Mesendoderm (in vitro differentiated cells): ENCODE measurements at regions not wholly inside any gene's neighbourhood (a gene's known extent, or its start where the extent isn't known, plus 50 kb on each side); places are given as distances from the start of the nearest gene placed in this dataset.
A peak's percentile ranks its signal among the peaks of the same experiment; 100 is the strongest.

Experiments
- DNase-seq: peaks from one replicate; pipeline ENCODE4 v3.0.0; 2013
- H2AK5ac ChIP-seq: 2 replicates; pipeline ENCODE4 v1.6.1; 2013; ENCODE audit warnings: low read length, inconsistent platforms
- H2BK120ac ChIP-seq: 2 replicates; pipeline ENCODE4 v1.6.1; 2013; ENCODE audit warnings: low read depth, mild to moderate bottlenecking, low read length, moderate library complexity, mixed read lengths
- H2BK15ac ChIP-seq: replicated peaks from 2 replicates; pipeline ENCODE4 v1.6.1; 2013; ENCODE audit warnings: low read depth, mild to moderate bottlenecking, moderate library complexity
- H2BK5ac ChIP-seq: 2 replicates; pipeline ENCODE4 v1.6.1; 2013; ENCODE audit warnings: low read length, inconsistent platforms
- H3K18ac ChIP-seq: 2 replicates; pipeline ENCODE4 v1.6.1; 2013; ENCODE audit warnings: mild to moderate bottlenecking, low read length, mixed read lengths
- H3K23ac ChIP-seq: one replicate; pipeline ENCODE4 v1.6.1; 2013; ENCODE audit warnings: low read length
- H3K27ac ChIP-seq: 2 replicates; pipeline ENCODE4 v1.5.1; 2013; ENCODE audit warnings: low read depth, mild to moderate bottlenecking, inconsistent platforms, low read length, moderate library complexity
- H3K27me3 ChIP-seq: 2 replicates; pipeline ENCODE4 v1.6.1; 2013; ENCODE audit warnings: low read length, control low read depth, mild to moderate bottlenecking, inconsistent platforms; ENCODE audit not compliant: insufficient read depth, poor library complexity
- H3K36me3 ChIP-seq: 2 replicates; pipeline ENCODE4 v1.6.1; 2013; ENCODE audit warnings: low read length, inconsistent platforms; ENCODE audit not compliant: control insufficient read depth, insufficient read depth
- H3K4ac ChIP-seq: one replicate; pipeline ENCODE4 v1.6.1; 2013; ENCODE audit warnings: low read depth, mild to moderate bottlenecking, low read length, moderate library complexity
- H3K4me1 ChIP-seq: 2 replicates; pipeline ENCODE4 v1.6.1; 2013; ENCODE audit warnings: low read depth, low read length, inconsistent platforms; ENCODE audit not compliant: control insufficient read depth
- H3K4me2 ChIP-seq: 2 replicates; pipeline ENCODE4 v1.6.1; 2013; ENCODE audit warnings: low read length
- H3K4me3 ChIP-seq: 2 replicates; pipeline ENCODE4 v1.5.1; 2013; ENCODE audit warnings: mild to moderate bottlenecking, low read length
- H3K56ac ChIP-seq: one replicate; pipeline ENCODE4 v1.6.1; 2013; ENCODE audit warnings: low read length
- H3K79me1 ChIP-seq: 2 replicates; pipeline ENCODE4 v1.6.1; 2013; ENCODE audit warnings: low read length, inconsistent platforms
- H3K79me2 ChIP-seq: 2 replicates; pipeline ENCODE4 v1.6.1; 2013; ENCODE audit warnings: mild to moderate bottlenecking, low read length; ENCODE audit not compliant: control insufficient read depth, insufficient read depth
- H3K9ac ChIP-seq: 2 replicates; pipeline ENCODE4 v1.6.1; 2013; ENCODE audit warnings: low read length, inconsistent platforms
- H4K5ac ChIP-seq: one replicate; pipeline ENCODE4 v1.6.1; 2013; ENCODE audit warnings: low read length
- H4K8ac ChIP-seq: one replicate; pipeline ENCODE4 v1.6.1; 2013; ENCODE audit warnings: low read depth, mild to moderate bottlenecking, control low read depth, low read length, moderate library complexity
- WGBS: extraction: QIAGEN DNeasy Blood & Tissue Kit; methylation state at CpG from one replicate; pipeline ENCODE4 v1.1.7; 2013; ENCODE audit warnings: low lambda C conversion rate, missing lambda C conversion rate; ENCODE audit not compliant: insufficient coverage; ENCODE audit errors: extremely low coverage; 5-methylcytosine and 5-hydroxymethylcytosine counted together

- Histone ChIP-seq H3K27me3 (no peaks in the 10 kb centered on the region), H2BK5ac (no peak overlapping the region), H3K79me1 (no peaks in the 10 kb centered on the region), H3K4me3 (no peak overlapping the region), H3K18ac (no peak overlapping the region), H4K5ac (no peak overlapping the region), H4K8ac (no peak overlapping the region), H3K36me3 (no peaks in the 10 kb centered on the region), H3K23ac (no peak overlapping the region), H3K4me2 (no peak overlapping the region), H2AK5ac (no peak overlapping the region), H2BK15ac (no peak overlapping the region), H3K79me2 (no peaks in the 10 kb centered on the region), H2BK120ac (no peak overlapping the region), H3K9ac (no peak overlapping the region), H3K27ac (no peak overlapping the region), H3K4ac (no peak overlapping the region), H3K4me1 (no peaks in the 10 kb centered on the region), H3K56ac (no peak overlapping the region)
- WGBS = no CpG with 5 or more reads among the region's 5 CpGs
- no peak for DNase-seq
Measured at GRCh38 chr17:34167354-34167753, 87.7 kb upstream of the CCL2 start.

- no peaks in the 10 kb centered on the region for H3K79me2 ChIP-seq
- H3K4me3 ChIP-seq = no peak overlapping the region
- H3K79me1 ChIP-seq = no peaks in the 10 kb centered on the region
- H3K27me3 ChIP-seq = no peaks in the 10 kb centered on the region
- no peak overlapping the region for H2AK5ac ChIP-seq
- H3K9ac ChIP-seq = no peak overlapping the region
- H3K27ac ChIP-seq = no peak overlapping the region
- no peak overlapping the region for H3K18ac ChIP-seq
- H4K5ac ChIP-seq = no peak overlapping the region
- H3K36me3 ChIP-seq = no peaks in the 10 kb centered on the region
- H4K8ac ChIP-seq = no peak overlapping the region
- no peak overlapping the region for H3K23ac ChIP-seq
- no peak overlapping the region for H3K4ac ChIP-seq
- no CpG with 5 or more reads among the region's 4 CpGs for WGBS
- no peak overlapping the region for H2BK120ac ChIP-seq
- H3K4me1 ChIP-seq = no peaks in the 10 kb centered on the region
- no peak overlapping the region for H2BK5ac ChIP-seq
- H3K4me2 ChIP-seq = no peak overlapping the region
- DNase-seq = no peak
- no peak overlapping the region for H3K56ac ChIP-seq
- no peak overlapping the region for H2BK15ac ChIP-seq
Measured at GRCh38 chr17:34168989-34169388, 86.1 kb upstream of the CCL2 start.

- no peak for DNase-seq
- Histone ChIP-seq H3K4me1 (no peaks in the 10 kb centered on the region), H3K23ac (no peak overlapping the region), H3K79me1 (no peaks in the 10 kb centered on the region), H3K18ac (no peak overlapping the region), H3K27me3 (no peaks in the 10 kb centered on the region), H3K4ac (no peak overlapping the region), H3K56ac (no peak overlapping the region), H2BK120ac (no peak overlapping the region), H3K27ac (no peak overlapping the region), H2BK15ac (no peak overlapping the region), H4K8ac (no peak overlapping the region), H2BK5ac (no peak overlapping the region), H3K9ac (no peak overlapping the region), H3K4me2 (no peak overlapping the region), H4K5ac (no peak overlapping the region), H2AK5ac (no peak overlapping the region), H3K79me2 (no peaks in the 10 kb centered on the region), H3K4me3 (no peak overlapping the region), H3K36me3 (no peaks in the 10 kb centered on the region)
Measured at GRCh38 chr17:34169496-34169895, 85.6 kb upstream of the CCL2 start.

GRCh38 chr17:34171245-34171818 lies 83.8 kb upstream of the CCL2 start:
- H3K4me3 ChIP-seq = no peak overlapping the region
- H3K23ac ChIP-seq = no peak overlapping the region
- no CpG with 5 or more reads among the region's 9 CpGs for WGBS
- H3K4ac ChIP-seq = no peak overlapping the region
- peak; percentile 86 for DNase-seq
- H3K36me3 ChIP-seq = no peaks in the 10 kb centered on the region
- no peak overlapping the region for H2BK5ac ChIP-seq
- H2BK120ac ChIP-seq = no peak overlapping the region
- no peaks in the 10 kb centered on the region for H3K79me1 ChIP-seq
- no peak overlapping the region for H3K56ac ChIP-seq
- H3K27me3 ChIP-seq = no peaks in the 10 kb centered on the region
- no peak overlapping the region for H3K9ac ChIP-seq
- no peaks in the 10 kb centered on the region for H3K4me1 ChIP-seq
- no peak overlapping the region for H2AK5ac ChIP-seq
- no peak overlapping the region for H4K8ac ChIP-seq
- no peak overlapping the region for H3K4me2 ChIP-seq
- no peak overlapping the region for H3K18ac ChIP-seq
- no peaks in the 10 kb centered on the region for H3K79me2 ChIP-seq
- H4K5ac ChIP-seq = no peak overlapping the region
- H3K27ac ChIP-seq = no peak overlapping the region
- H2BK15ac ChIP-seq = no peak overlapping the region

GRCh38 chr17:34172390-34172918 lies 82.6 kb upstream of the CCL2 start:
- Histone ChIP-seq H3K4me1 (no peaks in the 10 kb centered on the region), H2BK15ac (no peak overlapping the region), H4K8ac (no peak overlapping the region), H2AK5ac (no peak overlapping the region), H3K36me3 (no peaks in the 10 kb centered on the region), H3K23ac (no peak overlapping the region), H2BK5ac (no peak overlapping the region), H3K27me3 (no peaks in the 10 kb centered on the region), H2BK120ac (no peak overlapping the region), H3K4me2 (no peak overlapping the region), H3K79me2 (no peaks in the 10 kb centered on the region), H3K27ac (no peak overlapping the region), H3K56ac (no peak overlapping the region), H3K9ac (no peak overlapping the region), H3K79me1 (no peaks in the 10 kb centered on the region), H3K4ac (no peak overlapping the region), H4K5ac (no peak overlapping the region), H3K18ac (no peak overlapping the region), H3K4me3 (no peak overlapping the region)
- DNase-seq = no peak

- H3K27ac ChIP-seq = no peak overlapping the region
- H2BK120ac ChIP-seq = no peak overlapping the region
- H3K27me3 ChIP-seq = no peaks in the 10 kb centered on the region
- no peak overlapping the region for H3K18ac ChIP-seq
- no peak overlapping the region for H3K4me2 ChIP-seq
- no peak overlapping the region for H3K9ac ChIP-seq
- no peak overlapping the region for H3K4me3 ChIP-seq
- no peak overlapping the region for H3K56ac ChIP-seq
- no peak overlapping the region for H2BK5ac ChIP-seq
- H4K8ac ChIP-seq = no peak overlapping the region
- H3K36me3 ChIP-seq = no peaks in the 10 kb centered on the region
- no peaks in the 10 kb centered on the region for H3K79me2 ChIP-seq
- peaks cover 3% of the 10 kb centered on the region for H3K4me1 ChIP-seq
- H3K4ac ChIP-seq = no peak overlapping the region
- no peak overlapping the region for H3K23ac ChIP-seq
- WGBS = no CpG with 5 or more reads among the region's 4 CpGs
- H3K79me1 ChIP-seq = no peaks in the 10 kb centered on the region
- H4K5ac ChIP-seq = no peak overlapping the region
- no peak for DNase-seq
- H2BK15ac ChIP-seq = no peak overlapping the region
- H2AK5ac ChIP-seq = no peak overlapping the region
Measured at GRCh38 chr17:34173241-34173640, 81.8 kb upstream of the CCL2 start.
